ENCODE measurements at regions not wholly inside any gene's neighbourhood (a gene's known extent, or its start where the extent isn't known, plus 50 kb on each side); places are given as distances from the start of the nearest gene placed in this dataset.

GRCh38 chr17:37831986-37832385, 87.1 kb upstream of the HNF1B start:
- FAIRE-seq = no peak
- POLR2A ChIA-PET = interaction anchor here (0.8 kb wide), 1 partner anchor 23 kb away, joined by 3 read pairs; no protein-coding TSS in a partner anchor
- in situ Hi-C loops (cut with MboI) = loop anchor here (25.0 kb wide), 1 partner anchor 555 kb away; no protein-coding TSS in a partner anchor
- RAD21 ChIA-PET (ENCODE audit: unreplicated experiment) = interaction anchor here (1.4 to 4.2 kb wide), 4 partner anchors 10 to 22 kb away, joined by 3 to 23 read pairs (median 10); no protein-coding TSS in a partner anchor
- no peak for TF ChIP-seq MEF2B (IDR thresholded peaks at IDR 0.05; ENCODE audit: partially characterized antibody, poor library complexity, severe bottlenecking)
- H3K27me3 ChIP-seq (replicated peaks in 1 of 2; ENCODE audit: control insufficient read depth in 2 of 2, insufficient read depth in 2 of 2, low read length in 1 of 2) = no peaks in the 10 kb centered on the region
- CTCF ChIA-PET = interaction anchor here (0.9 to 5.6 kb wide), 8 partner anchors 9 to 62 kb away, joined by 3 to 51 read pairs (median 8); no protein-coding TSS in a partner anchor
- ATAC-seq = no peak
- no TSS peak for BruUV-seq (replicated peaks)
- H4K20me1 ChIP-seq (ENCODE audit: control insufficient read depth, insufficient read depth) = no peaks in the 10 kb centered on the region
- no peak overlapping the region for H2AFZ ChIP-seq (ENCODE audit: control insufficient read depth, low read depth, low read length)
- H3K9ac ChIP-seq (ENCODE audit: control insufficient read depth, insufficient read depth, low read length) = no peak overlapping the region
- DNase-seq (ENCODE audit: low read depth, low spot score) = no peak
- H3K27ac ChIP-seq (ENCODE audit: control insufficient read depth, insufficient read depth) = no peak overlapping the region
- SMC1A ChIA-PET (ENCODE audit: uncharacterized antibody, unreplicated experiment) = interaction anchor here (0.7 to 7.9 kb wide), 7 partner anchors 10 to 78 kb away, joined by 3 to 48 read pairs (median 3); no protein-coding TSS in a partner anchor
- H3K9me3 ChIP-seq (replicated peaks; ENCODE audit: control insufficient read depth, insufficient read depth, low read length) = no peaks in the 10 kb centered on the region
- intact Hi-C loops (cut with micrococcal nuclease; ENCODE audit: unreplicated experiment) = no loop called here
- no peak overlapping the region for H3K4me3 ChIP-seq
- H3K4me1 ChIP-seq (ENCODE audit: control insufficient read depth, insufficient read depth, low read length) = peaks cover 47% of the 10 kb centered on the region
- H3K79me2 ChIP-seq (ENCODE audit: control insufficient read depth, insufficient read depth, low read length) = no peaks in the 10 kb centered on the region
- 96% methylated on average over 2 of the region's 2 CpGs for whole genome bisulfite sequencing (ENCODE audit: insufficient coverage, insufficient replicate concordance, low lambda C conversion rate, missing lambda C conversion rate)
- H3K4me2 ChIP-seq (ENCODE audit: control insufficient read depth, insufficient read depth) = no peak overlapping the region
- H3K36me3 ChIP-seq (ENCODE audit: control insufficient read depth in 2 of 2, insufficient read depth in 2 of 2, low read length in 1 of 2) = no peaks in the 10 kb centered on the region

DNA sequence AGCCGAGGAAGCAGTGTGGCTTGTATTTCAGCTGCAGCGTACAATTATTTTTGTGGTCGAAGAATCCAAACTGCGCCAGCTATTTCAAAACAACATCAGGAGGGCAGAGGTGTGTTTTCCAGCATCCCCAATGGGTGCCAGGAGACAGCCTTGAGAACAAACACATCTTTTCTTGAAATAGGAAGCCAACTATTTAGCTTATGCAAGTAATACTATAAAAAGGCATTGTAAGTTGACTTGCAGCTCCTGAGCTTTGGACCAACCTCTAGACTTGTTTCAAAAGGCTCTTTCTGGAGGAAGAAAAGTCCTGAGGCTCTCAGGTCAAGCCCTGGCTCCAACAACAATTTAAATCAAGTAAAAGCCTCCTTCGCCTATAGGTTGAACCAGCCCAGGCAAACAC, 86.6 kb upstream of the HNF1B start:
- no peak overlapping the region for H3K27ac ChIP-seq (ENCODE audit: control insufficient read depth, insufficient read depth)
- 97% methylated on average over 5 of the region's 5 CpGs for WGBS (ENCODE audit: insufficient coverage, insufficient replicate concordance, low lambda C conversion rate, missing lambda C conversion rate)
- in situ Hi-C loops (cut with MboI) = loop anchor here (25.0 kb wide), 1 partner anchor 556 kb away; no protein-coding TSS in a partner anchor
- H3K4me3 ChIP-seq = no peak overlapping the region
- FAIRE-seq (no peak), ATAC-seq (no peak), DNase-seq (ENCODE audit: low read depth, low spot score) (no peak)
- H3K27me3 ChIP-seq (replicated peaks in 1 of 2; ENCODE audit: control insufficient read depth in 2 of 2, insufficient read depth in 2 of 2, low read length in 1 of 2) = no peaks in the 10 kb centered on the region
- H3K36me3 ChIP-seq (ENCODE audit: control insufficient read depth in 2 of 2, insufficient read depth in 2 of 2, low read length in 1 of 2) = no peaks in the 10 kb centered on the region
- BruUV-seq (replicated peaks) = no TSS peak
- H3K4me2 ChIP-seq (ENCODE audit: control insufficient read depth, insufficient read depth) = no peak overlapping the region
- SMC1A ChIA-PET (ENCODE audit: uncharacterized antibody, unreplicated experiment) = interaction anchor here (0.7 to 7.9 kb wide), 6 partner anchors 11 to 390 kb away, joined by 3 to 48 read pairs (median 4); no protein-coding TSS in a partner anchor
- H3K4me1 ChIP-seq (ENCODE audit: control insufficient read depth, insufficient read depth, low read length) = peaks cover 52% of the 10 kb centered on the region
- no peaks in the 10 kb centered on the region for H3K9me3 ChIP-seq (replicated peaks; ENCODE audit: control insufficient read depth, insufficient read depth, low read length)
- H4K20me1 ChIP-seq (ENCODE audit: control insufficient read depth, insufficient read depth) = no peaks in the 10 kb centered on the region
- H2AFZ ChIP-seq (ENCODE audit: control insufficient read depth, low read depth, low read length) = no peak overlapping the region
- H3K79me2 ChIP-seq (ENCODE audit: control insufficient read depth, insufficient read depth, low read length) = no peaks in the 10 kb centered on the region
- POLR2A ChIA-PET = interaction anchor here (0.8 kb wide), 1 partner anchor 24 kb away, joined by 3 read pairs; no protein-coding TSS in a partner anchor
- H3K9ac ChIP-seq (ENCODE audit: control insufficient read depth, insufficient read depth, low read length) = no peak overlapping the region
- RAD21 ChIA-PET (ENCODE audit: unreplicated experiment) = interaction anchor here (2.5 to 4.2 kb wide), 3 partner anchors 10 to 15 kb away, joined by 9 to 23 read pairs (median 10); no protein-coding TSS in a partner anchor
- CTCF ChIA-PET = interaction anchor here (0.9 to 5.6 kb wide), 8 partner anchors 9 to 86 kb away, joined by 3 to 51 read pairs (median 8); no protein-coding TSS in a partner anchor
- intact Hi-C loops (cut with micrococcal nuclease; ENCODE audit: unreplicated experiment) = no loop called here
- no peak for TF ChIP-seq ZZZ3 (IDR thresholded peaks at IDR 0.05; ENCODE audit: control insufficient read depth, insufficient read length, low read depth)
- TF ChIP-seq SPI1 (IDR thresholded peaks at IDR 0.05; ENCODE audit: borderline replicate concordance, insufficient read depth, low read depth, low read length) = no peak
- TF ChIP-seq, protein P1, sequence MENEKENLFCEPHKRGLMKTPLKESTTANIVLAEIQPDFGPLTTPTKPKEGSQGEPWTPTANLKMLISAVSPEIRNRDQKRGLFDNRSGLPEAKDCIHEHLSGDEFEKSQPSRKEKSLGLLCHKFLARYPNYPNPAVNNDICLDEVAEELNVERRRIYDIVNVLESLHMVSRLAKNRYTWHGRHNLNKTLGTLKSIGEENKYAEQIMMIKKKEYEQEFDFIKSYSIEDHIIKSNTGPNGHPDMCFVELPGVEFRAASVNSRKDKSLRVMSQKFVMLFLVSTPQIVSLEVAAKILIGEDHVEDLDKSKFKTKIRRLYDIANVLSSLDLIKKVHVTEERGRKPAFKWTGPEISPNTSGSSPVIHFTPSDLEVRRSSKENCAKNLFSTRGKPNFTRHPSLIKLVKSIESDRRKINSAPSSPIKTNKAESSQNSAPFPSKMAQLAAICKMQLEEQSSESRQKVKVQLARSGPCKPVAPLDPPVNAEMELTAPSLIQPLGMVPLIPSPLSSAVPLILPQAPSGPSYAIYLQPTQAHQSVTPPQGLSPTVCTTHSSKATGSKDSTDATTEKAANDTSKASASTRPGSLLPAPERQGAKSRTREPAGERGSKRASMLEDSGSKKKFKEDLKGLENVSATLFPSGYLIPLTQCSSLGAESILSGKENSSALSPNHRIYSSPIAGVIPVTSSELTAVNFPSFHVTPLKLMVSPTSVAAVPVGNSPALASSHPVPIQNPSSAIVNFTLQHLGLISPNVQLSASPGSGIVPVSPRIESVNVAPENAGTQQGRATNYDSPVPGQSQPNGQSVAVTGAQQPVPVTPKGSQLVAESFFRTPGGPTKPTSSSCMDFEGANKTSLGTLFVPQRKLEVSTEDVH (IDR thresholded peaks at IDR 0.05; ENCODE audit: low read depth, partially characterized antibody) = no peak
- TF ChIP-seq CREM (IDR thresholded peaks at IDR 0.05; ENCODE audit: low read depth) = no peak
- no peak for TF ChIP-seq TAF1 (IDR thresholded peaks at IDR 0.05; ENCODE audit: borderline replicate concordance, low read depth, low read length)
- no peak for TF ChIP-seq MTA2 (IDR thresholded peaks at IDR 0.05; ENCODE audit: low read depth)
- TF ChIP-seq EP300 (IDR thresholded peaks at IDR 0.05; ENCODE audit: borderline replicate concordance in 1 of 2, control insufficient read depth in 1 of 2, low read depth in 2 of 2, low read length in 2 of 2) = no peak
- no peak for TF ChIP-seq DPF2 (IDR thresholded peaks at IDR 0.05)
- TF ChIP-seq YY1 (IDR thresholded peaks at IDR 0.05; ENCODE audit: low read depth, low read length) = no peak

All from GM12878 (cell line).